HL-60 (cell line): ENCODE measurements at regions not wholly inside any gene's neighbourhood (a gene's known extent, or its start where the extent isn't known, plus 50 kb on each side); places are given as distances from the start of the nearest gene placed in this dataset.

Experiments
- DNase-seq, 2 experiments: peaks; one replicate each; pipeline ENCODE4 v3.0.0-alpha.2; 2010 to 2020; ENCODE audit warnings: low read depth in 1 of 2, low spot score in 1 of 2
- H3K27ac ChIP-seq: fragments of 250-450 bp; sonication (Bioruptor Pico); replicated peaks from 2 replicates; pipeline ENCODE4 v1.5.1; 2020; ENCODE audit warnings: mild to moderate bottlenecking, moderate library complexity
- H3K27me3 ChIP-seq: fragments of 250-450 bp; sonication (Bioruptor Pico); 2 replicates; pipeline ENCODE4 v1.5.1; 2021; ENCODE audit warnings: mild to moderate bottlenecking, moderate library complexity; ENCODE audit not compliant: insufficient read depth, poor library complexity, severe bottlenecking
- H3K4me3 ChIP-seq: replicated peaks from 2 replicates; pipeline ENCODE4 v1.5.1; 2011; ENCODE audit warnings: mild to moderate bottlenecking, control low read depth, low read length; ENCODE audit not compliant: insufficient read depth
- GABPA ChIP-seq: IDR thresholded peaks from 2 replicates; pipeline ENCODE4 v1.6.1; 2012; ENCODE audit warnings: low read depth
- POLR2AphosphoS5 ChIP-seq: IDR thresholded peaks from 2 replicates; pipeline ENCODE4 v1.6.1; 2012; ENCODE audit warnings: low read depth
- SPI1 ChIP-seq: IDR thresholded peaks from 2 replicates; pipeline ENCODE4 v1.6.1; 2012; ENCODE audit warnings: low read depth, mild to moderate bottlenecking, borderline replicate concordance
- TF ChIP-seq, protein P1 (sequence below): IDR thresholded peaks from 2 replicates; pipeline ENCODE4 v1.6.1; 2012; ENCODE audit warnings: low read depth; ENCODE audit not compliant: insufficient replicate concordance
- TF ChIP-seq, protein P2 (sequence below): IDR thresholded peaks from one replicate; pipeline ENCODE4 v1.5.1; 2011; ENCODE audit warnings: low read length, control low read depth, inconsistent platforms; ENCODE audit not compliant: insufficient read depth

DNA sequence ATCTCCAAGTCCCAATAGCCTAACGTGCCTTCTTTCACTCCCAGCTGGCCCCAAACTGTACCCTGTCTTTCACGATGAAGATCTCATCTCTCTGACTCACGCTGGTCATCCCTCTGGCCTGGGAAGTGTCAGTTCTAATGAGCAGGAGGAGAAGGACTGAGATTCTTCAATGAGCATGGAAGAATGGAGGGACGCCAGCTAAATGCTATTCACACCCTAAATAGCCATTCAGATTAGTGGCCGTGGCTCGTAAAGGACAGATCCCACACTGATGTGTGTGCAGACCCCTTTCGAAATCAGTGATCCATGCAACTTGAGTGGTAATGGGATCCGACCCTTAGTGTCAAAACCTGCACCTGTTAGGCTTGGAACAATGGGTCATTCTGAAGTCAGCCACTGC, 75.9 kb upstream of the SMYD2 start:
- no peak for DNase-seq
- Histone ChIP-seq H3K27me3 (peaks cover 9% of the 10 kb centered on the region), H3K4me3 (no peak overlapping the region), H3K27ac (no peak overlapping the region)
- TF ChIP-seq, protein P1, sequence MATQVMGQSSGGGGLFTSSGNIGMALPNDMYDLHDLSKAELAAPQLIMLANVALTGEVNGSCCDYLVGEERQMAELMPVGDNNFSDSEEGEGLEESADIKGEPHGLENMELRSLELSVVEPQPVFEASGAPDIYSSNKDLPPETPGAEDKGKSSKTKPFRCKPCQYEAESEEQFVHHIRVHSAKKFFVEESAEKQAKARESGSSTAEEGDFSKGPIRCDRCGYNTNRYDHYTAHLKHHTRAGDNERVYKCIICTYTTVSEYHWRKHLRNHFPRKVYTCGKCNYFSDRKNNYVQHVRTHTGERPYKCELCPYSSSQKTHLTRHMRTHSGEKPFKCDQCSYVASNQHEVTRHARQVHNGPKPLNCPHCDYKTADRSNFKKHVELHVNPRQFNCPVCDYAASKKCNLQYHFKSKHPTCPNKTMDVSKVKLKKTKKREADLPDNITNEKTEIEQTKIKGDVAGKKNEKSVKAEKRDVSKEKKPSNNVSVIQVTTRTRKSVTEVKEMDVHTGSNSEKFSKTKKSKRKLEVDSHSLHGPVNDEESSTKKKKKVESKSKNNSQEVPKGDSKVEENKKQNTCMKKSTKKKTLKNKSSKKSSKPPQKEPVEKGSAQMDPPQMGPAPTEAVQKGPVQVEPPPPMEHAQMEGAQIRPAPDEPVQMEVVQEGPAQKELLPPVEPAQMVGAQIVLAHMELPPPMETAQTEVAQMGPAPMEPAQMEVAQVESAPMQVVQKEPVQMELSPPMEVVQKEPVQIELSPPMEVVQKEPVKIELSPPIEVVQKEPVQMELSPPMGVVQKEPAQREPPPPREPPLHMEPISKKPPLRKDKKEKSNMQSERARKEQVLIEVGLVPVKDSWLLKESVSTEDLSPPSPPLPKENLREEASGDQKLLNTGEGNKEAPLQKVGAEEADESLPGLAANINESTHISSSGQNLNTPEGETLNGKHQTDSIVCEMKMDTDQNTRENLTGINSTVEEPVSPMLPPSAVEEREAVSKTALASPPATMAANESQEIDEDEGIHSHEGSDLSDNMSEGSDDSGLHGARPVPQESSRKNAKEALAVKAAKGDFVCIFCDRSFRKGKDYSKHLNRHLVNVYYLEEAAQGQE, result no peak
- TF ChIP-seq SPI1 (no peak), POLR2AphosphoS5 (no peak), GABPA (no peak)
- TF ChIP-seq, protein P2, sequence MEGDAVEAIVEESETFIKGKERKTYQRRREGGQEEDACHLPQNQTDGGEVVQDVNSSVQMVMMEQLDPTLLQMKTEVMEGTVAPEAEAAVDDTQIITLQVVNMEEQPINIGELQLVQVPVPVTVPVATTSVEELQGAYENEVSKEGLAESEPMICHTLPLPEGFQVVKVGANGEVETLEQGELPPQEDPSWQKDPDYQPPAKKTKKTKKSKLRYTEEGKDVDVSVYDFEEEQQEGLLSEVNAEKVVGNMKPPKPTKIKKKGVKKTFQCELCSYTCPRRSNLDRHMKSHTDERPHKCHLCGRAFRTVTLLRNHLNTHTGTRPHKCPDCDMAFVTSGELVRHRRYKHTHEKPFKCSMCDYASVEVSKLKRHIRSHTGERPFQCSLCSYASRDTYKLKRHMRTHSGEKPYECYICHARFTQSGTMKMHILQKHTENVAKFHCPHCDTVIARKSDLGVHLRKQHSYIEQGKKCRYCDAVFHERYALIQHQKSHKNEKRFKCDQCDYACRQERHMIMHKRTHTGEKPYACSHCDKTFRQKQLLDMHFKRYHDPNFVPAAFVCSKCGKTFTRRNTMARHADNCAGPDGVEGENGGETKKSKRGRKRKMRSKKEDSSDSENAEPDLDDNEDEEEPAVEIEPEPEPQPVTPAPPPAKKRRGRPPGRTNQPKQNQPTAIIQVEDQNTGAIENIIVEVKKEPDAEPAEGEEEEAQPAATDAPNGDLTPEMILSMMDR, result no peak

DNA sequence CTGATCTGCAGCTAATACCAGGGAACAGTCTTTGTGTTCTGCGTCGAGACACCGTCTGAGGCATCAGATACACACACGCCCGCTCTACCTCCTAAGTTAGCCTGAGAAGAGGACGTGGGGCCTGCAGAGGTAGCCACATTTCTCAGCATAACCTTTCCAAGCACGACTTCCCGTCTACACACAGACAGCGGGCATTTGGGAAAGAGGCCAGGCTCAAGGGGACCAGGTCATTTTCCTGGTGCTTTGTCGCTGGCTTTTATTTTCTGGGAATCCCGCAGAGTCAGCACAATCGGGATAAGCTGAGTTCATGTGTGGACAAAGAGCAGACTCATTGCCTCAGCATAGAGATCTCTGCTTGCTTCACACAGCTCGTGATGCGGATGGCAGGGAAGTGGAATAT, 72.5 kb upstream of the SMYD2 start:
- TF ChIP-seq SPI1 (no peak), POLR2AphosphoS5 (no peak), GABPA (no peak)
- TF ChIP-seq, protein P2, result no peak
- TF ChIP-seq, protein P1, result no peak
- no peak overlapping the region for H3K27ac ChIP-seq
- DNase-seq, result no peak

DNA sequence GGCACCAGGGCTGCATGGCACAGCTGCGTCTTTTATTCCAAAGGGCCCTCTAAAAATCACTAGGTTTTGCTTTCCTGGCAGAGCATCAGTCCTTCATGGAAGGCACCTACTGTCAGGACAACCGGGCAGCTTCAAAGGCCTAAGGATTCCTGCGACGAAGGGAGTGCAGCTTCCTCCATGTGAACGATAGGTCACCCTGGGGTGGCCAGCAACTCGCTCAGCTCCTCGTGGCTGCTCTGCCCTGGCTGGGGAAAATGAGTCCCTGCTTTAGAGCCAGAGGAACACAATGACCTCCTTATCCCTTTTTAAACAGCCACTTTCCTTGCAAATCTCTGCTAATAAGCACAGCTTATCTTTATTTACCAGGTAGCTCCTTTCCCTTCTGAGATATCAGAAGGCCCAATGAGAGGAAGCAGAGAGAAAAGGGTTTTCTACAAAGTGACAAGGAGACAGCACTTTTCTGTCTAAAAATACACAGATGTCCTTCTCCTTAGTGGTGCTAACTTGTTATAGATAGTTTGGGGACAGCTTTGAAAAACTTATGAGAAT, 71.6 kb upstream of the SMYD2 start:
- Histone ChIP-seq H3K27ac (no peak overlapping the region), H3K27me3 (no peaks in the 10 kb centered on the region), H3K4me3 (no peak overlapping the region)
- TF ChIP-seq POLR2AphosphoS5 (no peak), GABPA (no peak), SPI1 (no peak)
- TF ChIP-seq, protein P2, result no peak
- TF ChIP-seq, protein P1, result no peak
- DNase-seq, result no peak

More for the DNA sequence above, 72.5 kb upstream of the SMYD2 start:
- H3K4me3 ChIP-seq, result no peak overlapping the region
- H3K27me3 ChIP-seq, result no peaks in the 10 kb centered on the region
